GM19239 (cell line): ENCODE measurements at regions not wholly inside any gene's neighbourhood (a gene's known extent, or its start where the extent isn't known, plus 50 kb on each side); places are given as distances from the start of the nearest gene placed in this dataset.
"Not testable (repeated sequence)": the region's sequence is repeated elsewhere in the genome, so short reads cannot be mapped to it uniquely, and the experiment has no call there.

Source experiments
- DNase-seq: peaks from one replicate; pipeline ENCODE4 v3.0.0; 2011; ENCODE audit warnings: low spot score; ENCODE audit not compliant: insufficient read length
- FAIRE-seq: peaks from 2 replicates; lab custom pipeline; 2011; peaks lifted over from hg19 to GRCh38; lab: Jason Lieb, UNC

GRCh38 chr2:155021618-155022017 lies 323.1 kb downstream of the KCNJ3 start:
- FAIRE-seq (no peak), DNase-seq (no peak)

- no peak for FAIRE-seq
Observed at GRCh38 chr2:155020246-155020645, 321.8 kb downstream of the KCNJ3 start.

GRCh38 chr2:155010925-155011324 lies 312.4 kb downstream of the KCNJ3 start:
- DNase-seq (no peak), FAIRE-seq (no peak)

More at GRCh38 chr2:155020246-155020645, 321.8 kb downstream of the KCNJ3 start:
- no peak for DNase-seq

- DNase-seq = no peak
- FAIRE-seq = no peak
Observed at GRCh38 chr2:154995361-154995760, 296.9 kb downstream of the KCNJ3 start.

- FAIRE-seq (no peak), DNase-seq (no peak)
Observed at GRCh38 chr2:154992826-154993225, 294.3 kb downstream of the KCNJ3 start.

- FAIRE-seq (no peak), DNase-seq (no peak)
Observed at GRCh38 chr2:154978710-154979109, 280.2 kb downstream of the KCNJ3 start.

- FAIRE-seq (no peak), DNase-seq (no peak)
Observed at GRCh38 chr2:154978244-154978643, 279.7 kb downstream of the KCNJ3 start.

GRCh38 chr2:154974041-154974440 lies 275.5 kb downstream of the KCNJ3 start:
- FAIRE-seq (no peak), DNase-seq (no peak)

- DNase-seq (no peak), FAIRE-seq (no peak)
Observed at GRCh38 chr2:154963511-154963910, 265.0 kb downstream of the KCNJ3 start.

GRCh38 chr2:154961676-154962075 lies 263.2 kb downstream of the KCNJ3 start:
- no peak for FAIRE-seq
- no peak for DNase-seq

- no peak for DNase-seq
- no peak for FAIRE-seq
Observed at GRCh38 chr2:154960802-154961583, 262.5 kb downstream of the KCNJ3 start.

- no peak for DNase-seq
- FAIRE-seq = no peak
Observed at GRCh38 chr2:154952346-154952980, 254.0 kb downstream of the KCNJ3 start.

- FAIRE-seq, DNase-seq: not testable (repeated sequence)
Observed at GRCh38 chr2:154947416-154947815, 248.9 kb downstream of the KCNJ3 start.

- no peak for FAIRE-seq
- DNase-seq = no peak
Observed at GRCh38 chr2:154945984-154946383, 247.5 kb downstream of the KCNJ3 start.

- DNase-seq (no peak), FAIRE-seq (no peak)
Observed at GRCh38 chr2:154941379-154941778, 242.9 kb downstream of the KCNJ3 start.

- DNase-seq (no peak), FAIRE-seq (no peak)
Observed at GRCh38 chr2:154934213-154934612, 235.7 kb downstream of the KCNJ3 start.

GRCh38 chr2:154924531-154924930 lies 226.0 kb downstream of the KCNJ3 start:
- no peak for DNase-seq
- no peak for FAIRE-seq

GRCh38 chr2:154914561-154914960 lies 216.1 kb downstream of the KCNJ3 start:
- DNase-seq = no peak
- FAIRE-seq = no peak

- DNase-seq = no peak
- FAIRE-seq = no peak
Observed at GRCh38 chr2:154912215-154912614, 213.7 kb downstream of the KCNJ3 start.

GRCh38 chr2:154911729-154912128 lies 213.2 kb downstream of the KCNJ3 start:
- no peak for FAIRE-seq

GRCh38 chr2:154910701-154911100 lies 212.2 kb downstream of the KCNJ3 start:
- no peak for FAIRE-seq
- no peak for DNase-seq

More at GRCh38 chr2:154911729-154912128, 213.2 kb downstream of the KCNJ3 start:
- no peak for DNase-seq

- DNase-seq (no peak), FAIRE-seq (no peak)
Observed at GRCh38 chr2:154908327-154908726, 209.8 kb downstream of the KCNJ3 start.
